Ishikawa (cell line): ENCODE measurements at regions not wholly inside any gene's neighbourhood (a gene's known extent, or its start where the extent isn't known, plus 50 kb on each side); places are given as distances from the start of the nearest gene placed in this dataset.

Source experiments
- CEBPB ChIP-seq: IDR thresholded peaks from 2 replicates; pipeline ENCODE4 v1.6.1; 2012
- EGR1 ChIP-seq: IDR thresholded peaks from 2 replicates; pipeline ENCODE4 v1.6.1; 2012
- EP300 ChIP-seq: IDR thresholded peaks from 2 replicates; pipeline ENCODE4 v1.6.1; 2012; ENCODE audit warnings: borderline replicate concordance
- FOXM1 ChIP-seq: IDR thresholded peaks from 2 replicates; pipeline ENCODE4 v1.6.1; 2012; ENCODE audit warnings: low read depth, borderline replicate concordance
- RAD21 ChIP-seq: IDR thresholded peaks from 2 replicates; pipeline ENCODE4 v1.6.1; 2012; ENCODE audit warnings: low read depth
- REST ChIP-seq: IDR thresholded peaks from 2 replicates; pipeline ENCODE4 v1.6.1; 2012; ENCODE audit warnings: low read depth, mild to moderate bottlenecking
- TAF1 ChIP-seq: IDR thresholded peaks from 2 replicates; pipeline ENCODE4 v1.6.1; 2012; ENCODE audit warnings: low read depth, mild to moderate bottlenecking
- TEAD4 ChIP-seq: IDR thresholded peaks from 2 replicates; pipeline ENCODE4 v1.6.1; 2012
- USF1 ChIP-seq: IDR thresholded peaks from 2 replicates; pipeline ENCODE4 v1.6.1; 2012
- YY1 ChIP-seq: IDR thresholded peaks from 2 replicates; pipeline ENCODE4 v1.6.1; 2012; ENCODE audit warnings: low read depth
- TF ChIP-seq, protein P1 (sequence below): IDR thresholded peaks from 2 replicates; pipeline ENCODE4 v1.6.1; 2012

GRCh38 chr6:126660376-126660775, 320.5 kb downstream of the CENPW start:
- no peak for TF ChIP-seq FOXM1
- TF ChIP-seq, protein P1, sequence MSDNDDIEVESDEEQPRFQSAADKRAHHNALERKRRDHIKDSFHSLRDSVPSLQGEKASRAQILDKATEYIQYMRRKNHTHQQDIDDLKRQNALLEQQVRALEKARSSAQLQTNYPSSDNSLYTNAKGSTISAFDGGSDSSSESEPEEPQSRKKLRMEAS = no peak
- TF ChIP-seq EGR1 = no peak
- TF ChIP-seq YY1 = no peak
- no peak for TF ChIP-seq TEAD4
- TF ChIP-seq REST = no peak
- TF ChIP-seq USF1 = no peak
- TF ChIP-seq EP300 = no peak
- no peak for TF ChIP-seq RAD21
- no peak for TF ChIP-seq CEBPB
- TF ChIP-seq TAF1 = no peak
